ENCODE measurements at regions not wholly inside any gene's neighbourhood (a gene's known extent, or its start where the extent isn't known, plus 50 kb on each side); places are given as distances from the start of the nearest gene placed in this dataset.

GRCh38 chr2:45272549-45273265 is 263.5 kb upstream of the SIX2 start:
- TF ChIP-seq EP300 (conservative IDR thresholded peaks at IDR 0.05; ENCODE audit: poor library complexity, severe bottlenecking) (no peak), TAF1 (IDR thresholded peaks at IDR 0.05; ENCODE audit: low read depth) (no peak), CTCF (IDR thresholded peaks at IDR 0.05; ENCODE audit: poor library complexity, severe bottlenecking) (no peak), EZH2 (IDR thresholded peaks at IDR 0.05; ENCODE audit: borderline replicate concordance, insufficient read depth, low read length, poor library complexity, severe bottlenecking) (no peak), MXI1 (conservative IDR thresholded peaks at IDR 0.05; ENCODE audit: poor library complexity, severe bottlenecking) (no peak), POLR2AphosphoS5 (IDR thresholded peaks at IDR 0.05) (no peak), SMC3 (conservative IDR thresholded peaks at IDR 0.05; ENCODE audit: poor library complexity) (no peak), RAD21 (conservative IDR thresholded peaks at IDR 0.05) (no peak), REST (IDR thresholded peaks at IDR 0.05; ENCODE audit: borderline replicate concordance) (no peak)
